ENCODE measurements at regions not wholly inside any gene's neighbourhood (a gene's known extent, or its start where the extent isn't known, plus 50 kb on each side); places are given as distances from the start of the nearest gene placed in this dataset.

GRCh38 chr5:174409971-174410370 is 314.4 kb upstream of the MSX2 start:
- TF ChIP-seq CTCF (conservative IDR thresholded peaks at IDR 0.05 in 1 of 2, IDR thresholded peaks at IDR 0.05 in 1 of 2; ENCODE audit: extremely low read depth in 1 of 2, insufficient read depth in 1 of 2, low read depth in 1 of 2, low read length in 2 of 2), result no peak
- TF ChIP-seq EZH2 (IDR thresholded peaks at IDR 0.05; ENCODE audit: borderline replicate concordance, low read length), result no peak

Data from mammary epithelial cell (primary cell).